Ectodermal cell (in vitro differentiated cells): ENCODE measurements at regions not wholly inside any gene's neighbourhood (a gene's known extent, or its start where the extent isn't known, plus 50 kb on each side); places are given as distances from the start of the nearest gene placed in this dataset.

Experiments
- H3K27ac ChIP-seq: 2 replicates; pipeline ENCODE4 v1.7.0; 2013; ENCODE audit warnings: mild to moderate bottlenecking, low read depth, low read length; ENCODE audit not compliant: insufficient read depth, poor library complexity, severe bottlenecking
- H3K27me3 ChIP-seq: 2 replicates; pipeline ENCODE4 v1.7.0; 2013; ENCODE audit warnings: mild to moderate bottlenecking, low read length; ENCODE audit not compliant: insufficient read depth, control insufficient read depth, poor library complexity, severe bottlenecking
- H3K36me3 ChIP-seq: one replicate; pipeline ENCODE4 v1.7.0; 2013; ENCODE audit warnings: low read length; ENCODE audit not compliant: control insufficient read depth, insufficient read depth
- H3K4me1 ChIP-seq: one replicate; pipeline ENCODE4 v1.7.0; 2013; ENCODE audit warnings: low read length; ENCODE audit not compliant: control insufficient read depth, insufficient read depth
- H3K4me3 ChIP-seq: 2 replicates; pipeline ENCODE4 v1.7.0; 2013; ENCODE audit warnings: low read depth, low read length, control low read depth; ENCODE audit not compliant: insufficient read depth
- H3K9me3 ChIP-seq: 2 replicates; pipeline ENCODE4 v1.7.0; 2013; ENCODE audit warnings: mild to moderate bottlenecking, low read length, moderate library complexity; ENCODE audit not compliant: control insufficient read depth
- WGBS, 2 experiments: methylation state at CpG; one replicate each; pipeline ENCODE4 v1.1.7; 2013; ENCODE audit warnings: missing lambda C conversion rate in 2 of 2; 5-methylcytosine and 5-hydroxymethylcytosine counted together

- Histone ChIP-seq H3K36me3 (no peaks in the 10 kb centered on the region), H3K27ac (no peak overlapping the region), H3K27me3 (no peaks in the 10 kb centered on the region), H3K4me3 (no peak overlapping the region), H3K9me3 (no peaks in the 10 kb centered on the region), H3K4me1 (no peaks in the 10 kb centered on the region)
- WGBS, 2 experiments: 93 to 95% methylated on average over 14 of the region's 14 CpGs
Measured at GRCh38 chr11:134521001-134521400, 109.0 kb upstream of the B3GAT1 start.

GRCh38 chr11:134519788-134520187, 107.7 kb upstream of the B3GAT1 start:
- H3K9me3 ChIP-seq: no peaks in the 10 kb centered on the region
- 61 to 63% methylated on average over 7 of the region's 7 CpGs for WGBS, 2 experiments
- no peaks in the 10 kb centered on the region for H3K4me1 ChIP-seq
- no peak overlapping the region for H3K4me3 ChIP-seq
- H3K27ac ChIP-seq: no peak overlapping the region
- no peaks in the 10 kb centered on the region for H3K27me3 ChIP-seq
- H3K36me3 ChIP-seq: no peaks in the 10 kb centered on the region

GRCh38 chr11:134519390-134519750, 107.3 kb upstream of the B3GAT1 start:
- 89 to 91% methylated on average over 6 of the region's 6 CpGs for WGBS, 2 experiments
- no peaks in the 10 kb centered on the region for H3K4me1 ChIP-seq

GRCh38 chr11:134518616-134519389, 106.8 kb upstream of the B3GAT1 start:
- WGBS, 2 experiments: 94 to 95% methylated on average over 20 of the region's 20 CpGs
- Histone ChIP-seq H3K36me3 (no peaks in the 10 kb centered on the region), H3K4me3 (no peak overlapping the region), H3K27me3 (no peaks in the 10 kb centered on the region), H3K9me3 (no peaks in the 10 kb centered on the region), H3K27ac (no peak overlapping the region), H3K4me1 (no peaks in the 10 kb centered on the region)

More at GRCh38 chr11:134519390-134519750, 107.3 kb upstream of the B3GAT1 start:
- no peaks in the 10 kb centered on the region for H3K27me3 ChIP-seq
- H3K9me3 ChIP-seq: no peaks in the 10 kb centered on the region
- H3K36me3 ChIP-seq: no peaks in the 10 kb centered on the region
- H3K27ac ChIP-seq: no peak overlapping the region
- no peak overlapping the region for H3K4me3 ChIP-seq

- Histone ChIP-seq H3K4me1 (no peaks in the 10 kb centered on the region), H3K36me3 (no peaks in the 10 kb centered on the region), H3K27ac (no peak overlapping the region), H3K9me3 (no peaks in the 10 kb centered on the region), H3K27me3 (no peaks in the 10 kb centered on the region), H3K4me3 (no peak overlapping the region)
- WGBS, 2 experiments: 93 to 95% methylated on average over 14 of the region's 14 CpGs
Measured at GRCh38 chr11:134517621-134518293, 105.7 kb upstream of the B3GAT1 start.

- no peaks in the 10 kb centered on the region for H3K4me1 ChIP-seq
- H3K27me3 ChIP-seq: no peaks in the 10 kb centered on the region
- H3K9me3 ChIP-seq: no peaks in the 10 kb centered on the region
- 97 to 98% methylated on average over 6 of the region's 6 CpGs for WGBS, 2 experiments
- no peaks in the 10 kb centered on the region for H3K36me3 ChIP-seq
- no peak overlapping the region for H3K27ac ChIP-seq
- H3K4me3 ChIP-seq: no peak overlapping the region
Measured at GRCh38 chr11:134517115-134517514, 105.1 kb upstream of the B3GAT1 start.

- H3K9me3 ChIP-seq: no peaks in the 10 kb centered on the region
- H3K27me3 ChIP-seq: no peaks in the 10 kb centered on the region
- H3K36me3 ChIP-seq: no peaks in the 10 kb centered on the region
- no peak overlapping the region for H3K27ac ChIP-seq
- no peak overlapping the region for H3K4me3 ChIP-seq
- no peaks in the 10 kb centered on the region for H3K4me1 ChIP-seq
- WGBS, 2 experiments: 82 to 83% methylated on average over 9 of the region's 9 CpGs
Measured at GRCh38 chr11:134516529-134516928, 104.5 kb upstream of the B3GAT1 start.

GRCh38 chr11:134515081-134515960, 103.3 kb upstream of the B3GAT1 start:
- Histone ChIP-seq H3K27me3 (no peaks in the 10 kb centered on the region), H3K36me3 (no peaks in the 10 kb centered on the region), H3K27ac (no peak overlapping the region), H3K9me3 (no peaks in the 10 kb centered on the region), H3K4me3 (no peak overlapping the region), H3K4me1 (no peaks in the 10 kb centered on the region)
- WGBS, 2 experiments: 92 to 94% methylated on average over 26 of the region's 26 CpGs

- WGBS, 2 experiments: 84 to 87% methylated on average over 10 of the region's 10 CpGs
Measured at GRCh38 chr11:134514354-134514951, 102.4 kb upstream of the B3GAT1 start.

More at GRCh38 chr11:134514354-134514951, 102.4 kb upstream of the B3GAT1 start:
- no peak overlapping the region for H3K4me3 ChIP-seq
- no peaks in the 10 kb centered on the region for H3K36me3 ChIP-seq
- H3K9me3 ChIP-seq: no peaks in the 10 kb centered on the region
- no peaks in the 10 kb centered on the region for H3K4me1 ChIP-seq
- no peak overlapping the region for H3K27ac ChIP-seq
- no peaks in the 10 kb centered on the region for H3K27me3 ChIP-seq
